Pancreas (tissue), 10 donors: ENCODE measurements at regions not wholly inside any gene's neighbourhood (a gene's known extent, or its start where the extent isn't known, plus 50 kb on each side); places are given as distances from the start of the nearest gene placed in this dataset.

ENCODE experiments used
- ATAC-seq, 4 donors: fragments of 200-7000 bp; cut with Tn5 transposase; one replicate each; pipeline versions ENCODE4 v1.8.0 to v1.9.1; 2020; ENCODE audit warnings: mild to moderate bottlenecking in 4 of 4, moderate library complexity in 4 of 4
- DNase-seq, 6 donors: peaks; one replicate each; pipeline ENCODE4 v3.0.0-alpha.2; 2020
- FAIRE-seq: peaks from 2 replicates; lab custom pipeline; 2012; peaks lifted over from hg19 to GRCh38; lab: Jason Lieb, UNC
- H3K27ac ChIP-seq, 4 donors: fragments of 200-600 bp; sonication (generic); 1 replicate in 3 of 4; 2 replicates in 1 of 4; pipeline versions ENCODE4 v1.5.0 to v1.8.0; 2020
- H3K27me3 ChIP-seq, 4 donors: fragments of 200-600 bp; one replicate each; pipeline ENCODE4 v1.8.0; 2021
- H3K36me3 ChIP-seq, 3 donors: fragments of 200-600 bp; sonication (generic) in 1 of 3; one replicate each; pipeline versions ENCODE4 v1.5.0 to v1.8.0; 2020 to 2021
- H3K4me1 ChIP-seq, 3 donors: fragments of 200-600 bp; one replicate each; pipeline ENCODE4 v1.8.0; 2021
- H3K4me3 ChIP-seq, 4 donors: fragments of 200-600 bp; sonication (generic) in 2 of 4; one replicate each; pipeline versions ENCODE4 v1.5.0 to v1.8.0; 2020 to 2021
- H3K9me3 ChIP-seq, 4 donors: fragments of 200-600 bp; one replicate each; pipeline ENCODE4 v1.8.0; 2021
- CTCF ChIP-seq, 4 donors: fragments of 200-600 bp; sonication (generic) in 3 of 4; IDR thresholded peaks; one replicate each; pipeline versions ENCODE4 v1.5.0 to v1.8.0; 2021; ENCODE audit warnings: antibody characterized with exemption in 4 of 4
- WGBS, 2 donors: extraction: QIAGEN DNeasy Blood & Tissue Kit; methylation state at CpG; one replicate each; pipeline ENCODE4 v1.1.7; 2013; 5-methylcytosine and 5-hydroxymethylcytosine counted together
- intact Hi-C, 3 donors: fragments of 100-400 bp; cut with DNase I; formaldehyde crosslinking; loops; one replicate each; pipeline versions ENCODE4 v1.11.1 to v1.14.2; 2022
- donor health status: healthy with polysubstance abuse.
- donor health status: DM: no; HTN: no; CAD: no; lungs with moderate emphysema.
- donor health status: DM: no; HTN: no; CAD: no.
- donor health status: control.
- donor health status: control.
- donor health status: Bipolar disorder and iron deficiency.
- donor health status: DM: yes; HTN: yes; CAD: no.
- donor health status: DM: no; HTN: no; CAD: no.
- donor health status: DM: no; HTN: no; CAD: no.
- donor health status: DM: yes; HTN: yes; CAD: no.

DNA sequence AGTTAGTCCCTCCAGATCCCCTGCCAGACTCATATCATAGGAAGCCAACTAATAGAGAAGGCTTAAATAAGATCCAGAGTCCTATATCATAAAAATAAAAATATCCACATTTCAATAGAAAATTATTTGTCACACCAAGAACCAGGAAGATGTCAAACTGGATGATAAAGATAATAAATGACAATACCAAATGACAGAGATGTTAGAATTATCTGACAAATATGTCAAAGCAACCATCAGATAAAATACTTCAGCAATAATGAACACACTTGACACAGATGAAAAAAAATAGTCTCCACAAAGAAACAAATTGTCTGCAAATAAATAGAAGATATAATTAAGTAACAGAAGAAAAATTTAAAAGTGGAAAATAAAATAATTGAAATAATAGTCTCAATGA lies 300.7 kb upstream of the FTMT start:
- ATAC-seq = no peak
- no peaks in the 10 kb centered on the region for H3K36me3 ChIP-seq
- no peaks in the 10 kb centered on the region for H3K9me3 ChIP-seq
- intact Hi-C loops = no loop called here
- TF ChIP-seq CTCF (IDR thresholded peaks at IDR 0.05) = no peak
- no peak for DNase-seq
- no peaks in the 10 kb centered on the region for H3K4me1 ChIP-seq
- no peak for FAIRE-seq
- H3K27me3 ChIP-seq = no peaks in the 10 kb centered on the region
- no peak overlapping the region for H3K4me3 ChIP-seq
- H3K27ac ChIP-seq = no peak overlapping the region

DNA sequence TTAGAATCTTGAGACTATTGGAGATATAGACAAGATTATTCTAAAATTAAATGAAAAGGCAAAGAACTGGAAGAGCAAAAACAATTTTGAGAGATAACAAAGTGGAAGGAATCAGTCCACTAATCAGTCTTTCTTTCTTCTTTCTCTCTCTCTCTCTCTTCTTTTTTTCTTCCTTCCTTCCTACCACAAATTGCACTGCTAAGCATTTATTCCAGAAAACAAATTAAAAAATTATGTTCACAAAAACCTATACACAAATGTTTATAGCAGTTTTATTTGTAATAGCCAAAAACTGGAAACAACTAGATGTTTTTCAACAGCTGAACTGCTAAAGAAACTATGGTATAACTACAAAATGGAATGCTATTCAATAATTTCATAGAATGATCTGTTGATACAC lies 291.9 kb upstream of the FTMT start:
- Histone ChIP-seq H3K9me3 (no peaks in the 10 kb centered on the region), H3K36me3 (no peaks in the 10 kb centered on the region), H3K4me1 (no peaks in the 10 kb centered on the region), H3K27ac (no peak overlapping the region), H3K27me3 (no peaks in the 10 kb centered on the region), H3K4me3 (no peak overlapping the region)
- DNase-seq (no peak), ATAC-seq (no peak), FAIRE-seq (no peak)
- TF ChIP-seq CTCF (IDR thresholded peaks at IDR 0.05) = no peak
- intact Hi-C loops = no loop called here

DNA sequence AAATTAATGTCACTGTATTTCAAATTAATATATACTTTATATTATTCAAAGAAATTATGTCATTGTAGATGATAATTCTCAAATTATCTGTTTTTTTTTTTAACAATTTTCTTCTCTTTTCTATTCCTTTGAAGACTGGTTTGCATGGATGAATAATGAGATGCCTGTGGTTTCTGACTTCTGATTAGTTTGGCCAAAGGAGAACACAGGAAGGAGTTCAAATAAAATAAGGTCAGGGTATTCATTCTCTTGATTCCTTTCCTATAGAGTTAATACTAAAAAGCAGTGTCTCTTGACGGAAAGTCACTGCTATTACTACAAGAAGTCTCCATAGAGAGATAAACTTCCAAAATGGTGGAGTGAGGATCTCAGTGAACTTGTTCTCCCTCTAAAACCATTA lies 279.6 kb upstream of the FTMT start:
- no peak for TF ChIP-seq CTCF (IDR thresholded peaks at IDR 0.05)
- Histone ChIP-seq H3K4me3 (no peak overlapping the region), H3K36me3 (no peaks in the 10 kb centered on the region), H3K27ac (no peak overlapping the region), H3K4me1 (no peaks in the 10 kb centered on the region), H3K9me3 (no peaks in the 10 kb centered on the region), H3K27me3 (no peaks in the 10 kb centered on the region)
- intact Hi-C loops = no loop called here
- FAIRE-seq = no peak
- 64 to 90% methylated on average over 1 of the region's 1 CpG for WGBS, 2 donors
- ATAC-seq = no peak
- DNase-seq = no peak

- Histone ChIP-seq H3K4me1 (no peaks in the 10 kb centered on the region), H3K27me3 (no peaks in the 10 kb centered on the region), H3K36me3 (no peaks in the 10 kb centered on the region), H3K9me3 (no peaks in the 10 kb centered on the region), H3K4me3 (no peak overlapping the region), H3K27ac (no peak overlapping the region)
- intact Hi-C loops = no loop called here
- DNase-seq = no peak
- 28 to 31% methylated on average over 1 of the region's 1 CpG for WGBS, 2 donors
- TF ChIP-seq CTCF (IDR thresholded peaks at IDR 0.05) = no peak
- FAIRE-seq = no peak
- no peak for ATAC-seq
These were observed 277.8 kb upstream of the FTMT start for GRCh38 chr5:121573721-121574382.

DNA sequence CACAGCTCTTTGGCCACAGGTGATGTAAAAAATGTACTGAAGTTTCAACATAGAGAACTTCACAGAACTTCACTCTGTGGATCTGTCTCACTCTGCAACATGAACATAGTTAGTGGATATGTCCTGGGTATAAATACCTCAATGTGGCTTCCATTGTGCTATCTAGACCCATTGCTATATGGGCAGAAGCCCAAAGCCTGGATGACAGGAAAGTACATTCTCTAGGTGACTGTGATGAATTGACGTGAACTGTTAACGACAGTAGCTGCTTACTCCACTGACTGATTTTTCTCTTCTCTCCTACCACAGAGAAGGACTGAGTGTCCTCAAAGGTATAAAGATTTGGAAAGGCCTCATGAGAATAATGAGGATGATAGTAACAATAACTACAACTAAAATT lies 270.1 kb upstream of the FTMT start:
- Histone ChIP-seq H3K4me1 (no peaks in the 10 kb centered on the region), H3K9me3 (no peaks in the 10 kb centered on the region), H3K36me3 (no peaks in the 10 kb centered on the region), H3K27me3 (no peaks in the 10 kb centered on the region), H3K27ac (no peak overlapping the region), H3K4me3 (no peak overlapping the region)
- WGBS, 2 donors = 77 to 91% methylated on average over 2 of the region's 2 CpGs
- no peak for FAIRE-seq
- no peak for TF ChIP-seq CTCF (IDR thresholded peaks at IDR 0.05)
- DNase-seq = no peak
- ATAC-seq = no peak
- intact Hi-C loops = no loop called here
